NCI-H1694 treated with DMSO at 0.1 percent for 48 hours (cell line): ENCODE measurements at regions not wholly inside any gene's neighbourhood (a gene's known extent, or its start where the extent isn't known, plus 50 kb on each side); places are given as distances from the start of the nearest gene placed in this dataset.
"Not testable (repeated sequence)": the region's sequence is repeated elsewhere in the genome, so short reads cannot be mapped to it uniquely, and the experiment has no call there.

ENCODE experiments used
- DNase-seq: peaks from one replicate; lab custom pipeline; 2025; lab: John Stamatoyannopoulos, UW

GRCh38 chr2:37570773-37571586 lies 100.5 kb downstream of the CDC42EP3 start:
- no peak for DNase-seq

GRCh38 chr2:37571587-37572136 lies 99.8 kb downstream of the CDC42EP3 start:
- DNase-seq = no peak

GRCh38 chr2:37573451-37574388 lies 97.7 kb downstream of the CDC42EP3 start:
- DNase-seq = no peak

GRCh38 chr2:37575780-37576179 lies 95.7 kb downstream of the CDC42EP3 start:
- DNase-seq = no peak

- not testable (repeated sequence) for DNase-seq
Observed at GRCh38 chr2:37576194-37576593, 95.2 kb downstream of the CDC42EP3 start.

DNA sequence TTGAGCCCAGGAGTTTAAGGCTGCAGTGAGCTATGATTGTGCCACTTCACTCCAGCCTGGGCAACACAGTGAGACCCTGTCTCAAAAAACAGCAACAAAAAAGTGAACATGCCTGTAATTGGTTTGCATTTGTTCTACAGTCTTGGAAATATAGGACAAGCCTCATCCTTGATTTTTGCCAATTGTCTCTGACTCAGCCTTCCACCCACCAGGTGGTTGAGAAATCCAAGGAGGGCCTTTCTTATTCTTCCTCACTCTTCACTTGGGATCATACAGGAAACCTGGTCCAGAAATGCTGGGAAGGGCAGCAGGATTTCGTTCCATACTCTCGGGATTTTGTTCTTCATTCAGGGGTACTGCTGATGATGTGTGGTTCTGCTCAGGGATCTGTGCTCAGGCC lies 94.6 kb downstream of the CDC42EP3 start:
- DNase-seq = no peak

DNA sequence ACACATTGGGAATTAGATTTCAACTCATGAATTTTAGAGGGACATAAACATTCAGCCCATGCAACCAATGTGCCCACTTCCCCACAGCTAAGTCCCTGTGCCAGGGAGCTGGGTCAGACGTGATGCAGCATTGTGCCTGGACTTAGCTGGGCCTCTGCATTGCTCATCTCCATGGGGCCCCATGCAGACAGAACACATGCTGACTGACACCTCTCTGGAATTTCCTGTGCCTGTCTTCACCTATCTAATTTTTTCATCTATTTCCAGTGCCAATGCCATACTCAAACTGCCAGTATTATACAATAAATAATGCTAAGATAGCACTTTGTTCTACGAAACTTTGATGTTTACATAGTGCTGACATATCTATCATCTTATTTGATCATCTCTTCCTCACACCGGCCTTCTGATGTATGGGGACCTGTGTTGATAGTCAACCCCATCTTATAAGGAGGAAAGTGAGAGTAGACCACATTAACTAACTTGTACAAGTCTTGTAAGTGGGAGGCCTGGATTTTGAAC lies 92.2 kb downstream of the CDC42EP3 start:
- DNase-seq = no peak

- DNase-seq = not testable (repeated sequence)
Observed at GRCh38 chr2:37579949-37580348, 91.5 kb downstream of the CDC42EP3 start.

GRCh38 chr2:37581433-37581832 lies 90.0 kb downstream of the CDC42EP3 start:
- no peak for DNase-seq

- peak; percentile 57 for DNase-seq
Observed at GRCh38 chr2:37582481-37583220, 88.8 kb downstream of the CDC42EP3 start.

GRCh38 chr2:37583402-37583801 lies 88.0 kb downstream of the CDC42EP3 start:
- no peak for DNase-seq

GRCh38 chr2:37583867-37584266 lies 87.6 kb downstream of the CDC42EP3 start:
- DNase-seq = no peak

DNA sequence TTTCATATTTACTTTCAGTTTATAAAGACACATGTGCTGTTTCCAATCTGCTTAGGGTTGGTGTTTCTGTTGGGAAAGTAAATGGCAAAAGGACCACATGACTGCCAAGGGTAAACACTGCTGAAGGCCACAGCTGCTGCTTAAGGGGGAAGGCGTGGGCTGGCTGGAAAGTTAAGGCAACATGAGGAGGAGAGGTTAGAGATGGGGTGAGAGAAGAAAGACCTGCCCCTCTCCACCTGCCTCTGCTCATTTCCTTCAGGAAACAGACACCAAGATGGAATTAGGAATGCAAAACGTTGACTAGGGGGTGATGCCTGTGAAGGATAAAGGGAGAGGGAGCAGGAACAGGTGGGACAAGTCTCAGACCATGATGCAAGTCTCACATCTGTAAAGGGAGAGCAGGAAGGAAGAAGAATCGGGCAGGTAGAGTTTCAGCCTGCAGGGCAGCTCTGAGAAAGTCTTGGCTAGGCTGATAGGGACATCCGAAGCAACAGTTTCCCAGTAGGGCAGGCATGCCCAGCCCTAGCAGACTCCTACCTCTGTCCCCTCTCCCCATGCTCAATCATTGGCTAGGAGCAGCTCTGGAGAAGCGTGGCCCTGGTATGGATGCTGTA lies 86.0 kb downstream of the CDC42EP3 start:
- DNase-seq = no peak

DNA sequence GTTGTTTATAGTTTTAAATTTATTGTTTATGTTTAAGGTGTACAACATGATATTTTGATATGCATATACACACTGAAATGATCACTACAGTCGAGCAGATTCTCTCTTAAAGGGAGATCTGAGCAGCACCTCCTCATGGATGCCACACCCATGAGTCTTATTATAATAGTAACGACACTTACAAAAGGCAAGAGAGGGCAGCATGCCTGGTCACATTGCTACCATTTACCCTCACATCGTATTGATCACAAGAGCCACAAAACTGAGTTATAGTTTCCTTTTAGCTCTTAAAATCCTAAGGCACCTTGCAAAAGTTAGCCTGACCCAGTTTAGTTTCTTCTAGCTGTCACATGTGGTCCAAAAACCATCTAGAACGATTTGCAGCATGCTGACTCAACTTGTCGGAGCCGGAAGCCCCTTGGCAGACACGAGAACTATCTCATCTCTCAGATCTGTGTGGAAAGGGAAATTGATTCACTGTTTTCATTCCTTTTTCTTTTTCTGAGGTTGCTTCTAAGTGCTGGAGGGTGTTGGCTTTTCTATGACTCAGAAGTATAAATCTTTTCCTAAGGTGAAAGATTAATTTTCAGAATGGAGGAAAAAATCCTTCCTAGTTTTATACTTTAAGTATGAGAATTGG lies 85.3 kb downstream of the CDC42EP3 start:
- DNase-seq = no peak

DNA sequence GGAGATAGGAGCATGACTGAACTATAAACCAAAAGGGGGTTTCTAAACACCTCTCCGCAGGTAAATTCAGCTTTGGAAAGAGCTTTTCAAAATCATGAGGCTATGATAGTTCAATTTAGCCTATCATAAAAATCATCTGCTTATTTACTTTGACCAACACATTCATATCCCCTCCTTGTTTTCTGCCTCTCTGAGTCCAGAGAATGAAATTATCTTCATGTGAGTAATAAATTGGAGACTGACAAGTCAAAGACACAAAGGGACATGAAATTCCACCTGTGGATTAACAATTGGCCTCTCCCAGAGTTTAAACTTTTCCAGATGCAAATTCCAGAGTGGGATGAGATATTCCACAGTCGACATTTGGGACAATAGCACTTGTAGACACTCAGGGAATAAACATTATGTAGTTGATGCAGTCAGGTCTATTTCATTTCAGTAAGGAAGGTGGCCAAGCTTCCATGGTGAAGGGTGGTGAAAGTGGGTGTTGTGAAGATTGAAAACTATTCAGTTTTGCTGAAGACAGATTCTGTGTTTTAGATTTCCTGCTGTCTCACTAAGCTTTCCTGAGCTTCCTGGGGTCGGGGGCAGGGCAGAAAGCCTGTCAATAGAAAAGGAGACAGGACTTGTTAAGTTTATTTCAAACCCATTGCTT lies 84.7 kb downstream of the CDC42EP3 start:
- DNase-seq = no peak

GRCh38 chr2:37587817-37588216 lies 83.6 kb downstream of the CDC42EP3 start:
- DNase-seq = no peak

DNA sequence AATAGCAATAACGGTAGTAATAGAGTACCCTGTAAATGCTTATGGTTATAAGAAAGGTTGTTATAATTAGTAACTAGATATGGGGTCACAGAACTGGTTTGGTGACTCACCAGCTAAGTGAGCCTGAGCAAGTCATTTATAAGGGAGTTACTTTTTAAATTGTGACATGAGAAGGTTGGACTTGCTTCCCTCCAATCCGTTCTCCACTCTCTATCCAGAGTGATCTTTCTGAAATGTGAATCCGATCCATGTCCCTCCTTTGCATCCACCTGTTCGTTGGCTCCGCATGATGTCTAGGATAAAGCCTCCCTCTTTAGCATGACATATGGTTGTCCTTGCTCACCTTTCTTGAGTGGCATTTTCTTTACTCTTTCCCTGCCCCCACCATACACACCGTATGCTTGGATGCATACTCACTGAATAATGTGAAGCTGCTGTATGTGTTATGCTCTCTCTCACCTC lies 83.1 kb downstream of the CDC42EP3 start:
- no peak for DNase-seq

GRCh38 chr2:37589298-37589697 lies 82.1 kb downstream of the CDC42EP3 start:
- no peak for DNase-seq

DNA sequence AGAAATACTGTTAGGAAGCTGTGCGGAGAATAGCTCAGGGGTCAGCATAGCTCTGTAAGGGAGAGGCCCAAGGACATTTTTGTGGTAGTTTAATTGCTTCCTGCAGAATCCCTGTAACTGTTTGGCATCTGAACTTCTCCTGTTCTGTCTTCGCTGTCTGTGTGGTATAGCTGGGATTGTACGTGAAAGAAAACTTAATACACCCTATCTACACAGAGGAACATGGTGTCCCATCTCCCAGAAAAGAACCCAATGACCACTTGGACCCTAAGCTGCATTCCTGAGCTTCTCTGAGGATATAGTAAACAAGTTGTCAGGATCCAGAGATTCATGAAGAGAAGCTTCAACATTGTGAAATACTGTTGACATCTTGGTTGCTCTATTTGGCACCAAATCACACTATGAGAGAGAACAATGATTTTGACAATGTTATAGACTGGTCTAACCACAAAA lies 81.3 kb downstream of the CDC42EP3 start:
- DNase-seq = no peak
